ENCODE measurements at regions not wholly inside any gene's neighbourhood (a gene's known extent, or its start where the extent isn't known, plus 50 kb on each side); places are given as distances from the start of the nearest gene placed in this dataset.
A peak's percentile ranks its signal among the peaks of the same experiment; 100 is the strongest.

DNA sequence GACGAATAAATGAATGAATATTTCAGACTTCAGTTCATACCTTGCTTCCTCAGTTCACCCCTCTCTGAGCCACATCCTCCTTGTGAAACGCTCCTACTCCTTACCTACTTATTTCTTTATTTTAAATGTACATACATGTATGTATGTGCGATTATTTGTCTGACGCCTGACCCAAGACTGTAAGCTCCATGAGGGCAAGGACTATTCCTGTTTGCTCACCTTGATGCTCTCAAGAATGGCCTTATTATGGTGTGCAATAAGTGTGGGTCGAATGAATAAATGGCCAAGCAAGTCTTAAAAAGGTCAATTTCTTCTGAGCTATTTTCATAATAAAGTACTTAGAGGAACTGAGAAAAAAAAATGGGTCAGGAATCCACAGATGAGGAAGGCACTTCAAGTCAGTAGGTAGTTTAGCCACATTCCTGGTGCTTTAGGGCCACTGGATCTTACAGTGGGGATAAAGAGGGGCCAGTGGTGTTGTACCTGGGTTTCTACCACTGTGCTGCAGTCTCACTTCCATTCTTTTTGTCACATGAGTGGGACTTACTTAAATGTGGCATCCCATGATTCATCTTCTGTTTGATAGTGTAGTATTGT lies 74.7 kb downstream of the SDC1 start:
- no peak overlapping the region for H3K4me3 ChIP-seq
- DNase-seq: no peak
- no peaks in the 10 kb centered on the region for H3K9me3 ChIP-seq
- no peaks in the 10 kb centered on the region for H3K36me3 ChIP-seq
- H3K27me3 ChIP-seq: no peaks in the 10 kb centered on the region

DNA sequence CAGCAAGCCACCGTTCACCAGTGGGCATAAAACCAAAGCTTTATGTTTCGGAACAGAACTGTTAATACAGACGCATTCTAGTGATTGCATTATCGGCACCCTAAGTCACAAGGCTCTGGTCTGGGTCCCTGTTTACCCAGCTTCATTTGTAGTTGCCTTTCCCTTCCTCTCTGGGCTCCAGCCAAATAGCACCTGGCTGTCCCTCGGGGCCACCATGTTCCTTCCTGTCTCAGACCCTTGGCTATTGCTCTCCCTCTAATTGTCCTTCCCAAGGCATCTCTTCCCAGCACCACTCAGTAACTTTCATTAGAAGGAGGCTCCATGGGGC lies 75.3 kb downstream of the SDC1 start:
- DNase-seq: no peak
- H3K4me3 ChIP-seq: no peak overlapping the region
- H3K9me3 ChIP-seq: no peaks in the 10 kb centered on the region

DNA sequence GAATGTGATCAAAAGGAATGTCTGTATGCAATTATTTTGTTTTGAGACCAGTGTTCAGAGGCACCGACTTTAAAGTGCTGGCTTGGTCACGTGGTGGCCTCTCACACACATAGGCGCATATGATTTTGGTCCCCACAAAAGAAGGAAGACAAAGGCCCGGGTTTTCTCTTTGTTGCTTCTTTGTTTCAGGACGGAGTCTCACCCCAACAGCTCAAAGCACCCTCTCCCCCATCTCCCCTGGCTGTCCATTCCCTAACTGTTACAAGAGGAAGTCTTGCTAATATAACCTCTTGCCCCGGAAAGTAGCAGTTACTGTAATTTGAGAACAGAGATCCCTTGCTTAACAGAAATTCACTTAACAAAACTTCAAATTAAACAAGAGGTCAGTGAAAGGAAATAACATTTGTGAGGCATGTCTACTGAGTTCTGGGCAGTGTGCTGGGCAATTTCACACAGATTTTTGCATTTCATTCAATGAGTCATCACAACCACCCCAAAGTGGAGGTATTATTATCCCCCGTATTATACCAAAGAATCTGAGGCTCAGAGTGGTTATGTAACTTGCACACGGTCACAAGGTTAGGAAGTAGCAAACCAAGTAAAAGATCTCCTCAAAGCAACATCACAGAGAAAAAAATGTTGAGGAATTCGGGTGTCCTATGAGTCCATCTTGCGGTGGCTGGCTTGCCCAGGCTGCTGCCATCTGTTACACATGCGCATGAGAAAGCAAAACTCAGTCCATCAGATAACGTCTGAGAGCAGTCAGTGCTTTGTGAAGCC lies 75.8 kb downstream of the SDC1 start:
- Histone ChIP-seq H3K27me3 (no peaks in the 10 kb centered on the region), H3K36me3 (no peaks in the 10 kb centered on the region), H3K4me3 (no peak overlapping the region), H3K9me3 (no peaks in the 10 kb centered on the region)
- DNase-seq: no peak

More for the DNA sequence above, 75.3 kb downstream of the SDC1 start:
- Histone ChIP-seq H3K36me3 (no peaks in the 10 kb centered on the region), H3K27me3 (no peaks in the 10 kb centered on the region)

DNA sequence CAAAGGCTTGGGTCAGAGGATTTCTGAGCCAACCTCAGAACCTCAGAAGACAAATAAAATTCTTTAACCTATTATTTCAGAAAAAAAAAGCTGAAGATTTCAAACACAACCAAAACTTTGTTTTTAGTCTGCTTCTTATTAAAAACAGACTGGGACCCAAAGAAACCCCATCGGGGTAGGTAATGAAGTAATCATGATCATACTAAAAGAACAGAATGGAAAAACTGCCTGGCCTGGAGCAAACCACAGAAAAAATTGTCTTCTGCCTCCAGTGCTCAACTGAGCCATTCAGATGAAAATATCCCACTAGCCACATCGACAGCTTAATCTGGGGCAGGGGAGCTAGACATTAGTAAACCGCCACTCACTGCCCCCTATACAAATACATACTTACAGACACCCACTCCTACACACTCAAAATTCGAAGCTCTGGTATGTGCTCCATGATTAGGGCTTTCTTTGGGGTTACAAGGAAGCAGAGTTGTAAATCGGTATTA lies 76.5 kb downstream of the SDC1 start:
- H3K27me3 ChIP-seq: no peaks in the 10 kb centered on the region
- no peaks in the 10 kb centered on the region for H3K9me3 ChIP-seq
- H3K4me3 ChIP-seq: no peak overlapping the region
- no peak for DNase-seq
- no peaks in the 10 kb centered on the region for H3K36me3 ChIP-seq

DNA sequence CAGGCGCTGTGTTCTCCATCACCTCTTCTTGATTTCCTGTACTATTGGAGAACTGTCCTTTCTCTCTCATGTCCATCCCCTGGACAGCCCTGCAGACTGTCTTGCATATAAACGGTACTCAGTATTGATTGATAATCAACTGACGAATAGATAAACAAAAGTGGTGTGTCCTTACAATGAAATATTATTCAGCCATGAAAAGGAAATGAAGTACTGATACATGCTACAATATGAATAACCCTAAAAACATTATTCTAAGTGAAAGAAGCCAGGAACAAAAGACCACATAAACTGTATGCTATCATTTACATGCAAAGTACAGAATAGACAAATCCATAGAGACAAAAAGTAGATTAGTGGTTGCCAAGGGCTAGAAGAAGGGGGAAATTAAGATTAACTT lies 77.6 kb downstream of the SDC1 start:
- Histone ChIP-seq H3K36me3 (no peaks in the 10 kb centered on the region), H3K9me3 (no peaks in the 10 kb centered on the region)

DNA sequence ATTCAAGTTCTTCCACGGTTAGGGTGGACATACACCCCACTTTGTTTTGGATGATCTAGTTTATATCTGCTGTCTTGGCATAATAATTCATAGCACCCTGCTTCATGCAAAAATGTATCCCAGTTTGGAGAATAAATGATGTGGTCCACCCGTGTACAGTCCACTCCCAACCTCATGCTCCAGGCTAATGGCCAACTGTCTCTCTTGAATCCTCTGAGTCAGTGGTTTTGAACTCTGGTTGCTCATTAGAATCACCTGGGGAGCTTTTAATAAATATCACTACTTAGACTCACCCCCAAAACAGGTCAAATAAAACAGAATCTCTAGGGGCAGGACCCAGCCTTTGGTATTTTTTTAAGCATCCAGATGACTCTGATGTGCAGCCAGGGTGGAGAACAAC lies 78.5 kb downstream of the SDC1 start:
- H3K4me3 ChIP-seq: no peak overlapping the region
- no peaks in the 10 kb centered on the region for H3K36me3 ChIP-seq
- H3K27me3 ChIP-seq: no peaks in the 10 kb centered on the region
- DNase-seq: no peak
- H3K9me3 ChIP-seq: no peaks in the 10 kb centered on the region

More for the DNA sequence above, 77.6 kb downstream of the SDC1 start:
- DNase-seq: no peak
- Histone ChIP-seq H3K4me3 (no peak overlapping the region), H3K27me3 (no peaks in the 10 kb centered on the region)

DNA sequence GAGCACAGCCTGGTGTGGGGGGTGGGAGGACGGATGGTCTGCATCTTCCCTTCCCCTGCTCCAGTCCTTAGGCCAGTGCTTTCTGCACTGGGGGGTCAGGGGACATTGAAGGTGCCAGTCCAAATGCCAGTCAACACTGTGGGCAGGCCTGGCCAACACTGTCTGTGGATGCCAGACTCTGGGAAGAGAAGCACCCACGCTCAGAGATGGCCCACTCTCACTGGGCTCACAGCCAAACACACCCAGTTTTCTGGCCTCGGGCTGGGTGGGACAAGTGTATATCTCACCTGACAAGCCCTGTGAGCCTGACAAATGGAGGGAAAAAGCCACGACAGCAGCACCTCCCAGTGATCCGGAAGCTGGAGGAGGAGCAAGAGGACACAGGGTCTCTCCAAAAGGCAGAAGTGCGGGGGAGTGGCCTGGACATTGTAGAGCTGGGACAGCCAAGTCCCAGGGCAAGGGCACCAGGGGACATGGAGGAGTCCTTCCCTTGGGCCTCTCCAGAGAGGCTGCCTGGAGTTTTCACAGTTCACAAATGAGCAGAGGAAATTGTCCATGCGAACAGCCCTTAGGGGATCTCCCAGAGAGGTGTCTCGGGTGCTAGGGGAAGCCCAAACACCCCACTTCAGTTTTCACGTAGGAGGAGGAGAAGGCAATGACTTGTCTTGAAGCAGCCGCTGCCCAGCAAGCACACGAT lies 79.3 kb downstream of the SDC1 start:
- Histone ChIP-seq H3K9me3 (no peaks in the 10 kb centered on the region), H3K27me3 (no peaks in the 10 kb centered on the region), H3K4me3 (no peak overlapping the region), H3K36me3 (no peaks in the 10 kb centered on the region)
- DNase-seq: no peak

DNA sequence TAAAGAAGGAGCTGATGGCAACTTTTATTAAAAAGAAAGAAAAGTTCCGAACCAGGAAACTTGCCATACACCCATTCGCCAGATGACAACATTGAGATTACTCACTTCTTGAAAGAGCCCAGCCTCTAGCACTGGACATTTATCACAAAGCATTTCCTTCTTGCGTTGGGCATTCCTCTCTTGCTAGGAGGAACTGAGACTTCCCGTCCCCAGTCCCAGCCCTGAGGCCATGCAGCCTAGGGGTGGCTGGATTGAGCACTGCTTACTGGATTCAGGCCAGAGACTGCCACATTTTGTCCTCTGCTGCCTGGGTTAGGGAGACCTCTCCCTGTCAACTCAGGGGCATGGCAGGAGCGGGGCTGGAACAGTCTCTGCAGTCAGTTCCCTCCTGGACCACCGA lies 80.1 kb downstream of the SDC1 start:
- Histone ChIP-seq H3K4me3 (no peak overlapping the region), H3K9me3 (no peaks in the 10 kb centered on the region), H3K36me3 (no peaks in the 10 kb centered on the region), H3K27me3 (no peaks in the 10 kb centered on the region)
- no peak for DNase-seq

DNA sequence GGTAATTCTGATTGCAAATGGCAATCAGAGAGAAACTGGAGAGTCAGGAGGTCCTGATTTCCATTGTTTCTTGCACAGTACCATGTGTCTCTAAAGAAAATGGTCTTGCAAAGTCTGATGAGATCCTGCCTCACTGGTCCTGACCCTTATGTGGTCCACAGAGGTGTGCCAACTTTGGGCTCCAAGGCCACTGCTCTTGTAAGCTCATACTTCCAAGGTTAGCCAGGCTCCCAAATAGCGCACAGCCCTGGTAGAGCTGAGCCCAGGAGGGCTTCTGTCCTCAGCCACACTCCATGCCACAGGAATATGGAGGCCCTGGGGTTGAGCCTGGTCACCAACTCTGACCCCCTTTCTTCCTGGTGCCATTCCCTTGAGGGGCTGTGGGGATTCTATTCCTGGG lies 80.7 kb downstream of the SDC1 start:
- Histone ChIP-seq H3K27me3 (no peaks in the 10 kb centered on the region), H3K36me3 (no peaks in the 10 kb centered on the region), H3K9me3 (no peaks in the 10 kb centered on the region), H3K4me3 (no peak overlapping the region)
- DNase-seq: no peak

DNA sequence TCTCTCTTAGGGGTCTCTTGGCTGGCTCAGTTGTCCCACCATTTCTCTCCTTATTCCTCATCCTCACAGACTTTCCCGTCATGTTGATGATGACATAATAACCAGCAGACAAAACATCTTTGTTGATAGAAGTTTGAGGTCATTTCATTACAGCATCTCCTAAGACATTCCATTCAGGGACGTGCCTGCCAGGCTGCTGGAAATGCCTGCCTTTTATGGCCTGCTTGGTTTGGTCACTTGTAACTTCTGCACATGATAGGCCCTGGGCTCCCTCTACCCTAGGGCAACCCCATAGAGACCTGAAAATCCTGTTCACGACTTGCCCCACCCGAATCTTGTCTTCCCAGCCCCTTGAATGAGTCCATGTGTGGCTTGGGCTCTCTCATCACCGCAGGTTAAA lies 81.7 kb downstream of the SDC1 start:
- Histone ChIP-seq H3K27me3 (no peaks in the 10 kb centered on the region), H3K36me3 (no peaks in the 10 kb centered on the region), H3K9me3 (no peaks in the 10 kb centered on the region), H3K4me3 (no peak overlapping the region)
- no peak for DNase-seq

DNA sequence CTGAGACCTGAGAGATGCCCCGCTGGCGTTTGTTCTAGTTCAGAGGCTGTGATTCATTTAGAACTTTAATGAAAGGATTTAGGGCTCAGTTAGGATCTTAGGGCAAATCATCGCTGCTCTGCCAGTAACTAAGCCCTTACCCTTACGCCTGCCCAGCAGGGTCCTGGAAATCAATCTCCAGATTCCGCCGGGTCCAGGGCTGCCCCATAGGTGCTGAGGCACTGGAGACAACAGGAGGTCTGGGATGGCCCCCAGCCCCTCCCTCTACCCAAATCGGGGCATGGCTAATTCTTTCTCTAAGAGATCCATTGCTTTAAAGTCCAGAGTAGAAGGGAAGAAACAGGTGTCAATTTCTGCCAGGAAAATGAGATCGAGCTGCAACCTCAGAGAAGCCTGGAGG lies 83.1 kb downstream of the SDC1 start:
- peak; percentile 60 for DNase-seq
- H3K27me3 ChIP-seq: no peaks in the 10 kb centered on the region
- peak overlapping the region; percentile 26 for H3K4me3 ChIP-seq
- H3K36me3 ChIP-seq: no peaks in the 10 kb centered on the region
- no peaks in the 10 kb centered on the region for H3K9me3 ChIP-seq

DNA sequence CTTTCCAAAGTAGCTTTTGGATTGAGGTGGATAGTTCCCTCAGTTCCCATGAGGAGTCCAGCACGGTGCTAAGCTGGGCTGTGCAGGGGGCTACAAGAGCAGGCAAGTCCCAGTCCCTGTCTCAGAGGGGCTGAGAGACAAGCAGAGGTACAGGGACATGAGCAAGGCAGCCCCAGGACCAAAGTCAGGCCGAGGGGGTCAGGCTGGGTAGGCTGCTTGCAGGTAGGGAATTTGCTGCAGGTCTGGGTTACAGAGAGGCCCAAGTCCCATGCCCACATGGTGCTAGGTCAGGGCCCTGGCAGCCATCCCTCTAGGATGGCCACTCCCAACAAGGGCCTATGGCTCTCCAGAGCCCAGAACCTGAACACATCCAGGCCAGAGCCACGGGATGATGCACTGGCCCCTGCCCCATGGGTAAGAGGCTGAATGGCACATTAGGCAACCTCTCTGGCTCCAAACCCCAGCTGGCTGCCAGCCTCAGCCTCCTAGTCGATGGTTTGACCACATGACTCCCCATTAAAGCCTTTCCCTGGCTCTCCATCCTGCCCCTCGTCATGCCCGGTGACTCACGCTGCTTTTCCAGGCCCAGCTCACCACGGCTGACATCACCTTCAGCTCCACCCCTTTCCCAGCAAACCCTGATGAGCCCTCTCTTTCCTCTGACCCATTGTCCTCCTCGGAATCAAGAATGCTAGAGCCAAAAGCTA lies 83.7 kb downstream of the SDC1 start:
- no peaks in the 10 kb centered on the region for H3K36me3 ChIP-seq

DNA sequence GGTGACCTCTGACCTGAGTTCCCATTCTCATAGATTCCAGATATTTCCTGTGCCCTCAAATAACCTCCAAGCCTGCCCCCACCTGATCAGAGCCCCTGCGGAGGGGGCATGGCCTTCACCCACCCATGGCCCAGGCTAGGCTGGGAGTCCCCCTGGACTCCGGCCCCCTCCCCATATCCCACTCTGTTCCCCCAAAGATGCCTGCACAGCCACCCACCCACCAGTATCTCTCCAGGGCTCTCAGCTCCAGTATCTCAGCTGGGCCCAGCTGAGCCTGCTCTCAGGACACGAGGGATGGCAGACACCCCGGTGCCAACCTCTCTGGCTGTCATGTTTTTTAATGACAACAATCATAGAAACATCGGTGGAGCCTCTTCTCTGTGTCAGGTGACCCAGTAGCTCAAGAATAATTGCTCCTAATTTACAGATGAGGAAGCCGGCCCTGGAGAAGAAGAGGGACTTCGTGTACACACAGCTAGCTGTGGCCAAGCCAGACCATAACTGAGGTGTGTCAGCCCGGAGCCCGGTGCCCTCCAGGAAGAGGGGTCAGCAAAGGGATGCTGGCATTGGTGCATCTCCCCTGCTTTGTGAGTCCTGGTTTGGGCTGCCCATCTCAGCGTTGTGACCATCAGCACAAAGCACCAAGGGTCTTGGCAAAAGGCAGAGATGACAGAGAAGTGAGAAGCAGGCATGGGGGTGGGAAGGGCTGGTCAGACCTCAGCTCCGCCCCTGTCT lies 84.4 kb downstream of the SDC1 start:
- Histone ChIP-seq H3K36me3 (no peaks in the 10 kb centered on the region), H3K4me3 (no peak overlapping the region), H3K27me3 (no peaks in the 10 kb centered on the region), H3K9me3 (no peaks in the 10 kb centered on the region)
- no peak for DNase-seq

More for the DNA sequence above, 83.7 kb downstream of the SDC1 start:
- DNase-seq: peak; percentile 99
- no peaks in the 10 kb centered on the region for H3K9me3 ChIP-seq
- H3K4me3 ChIP-seq: peak overlapping the region; percentile 26
- no peaks in the 10 kb centered on the region for H3K27me3 ChIP-seq

DNA sequence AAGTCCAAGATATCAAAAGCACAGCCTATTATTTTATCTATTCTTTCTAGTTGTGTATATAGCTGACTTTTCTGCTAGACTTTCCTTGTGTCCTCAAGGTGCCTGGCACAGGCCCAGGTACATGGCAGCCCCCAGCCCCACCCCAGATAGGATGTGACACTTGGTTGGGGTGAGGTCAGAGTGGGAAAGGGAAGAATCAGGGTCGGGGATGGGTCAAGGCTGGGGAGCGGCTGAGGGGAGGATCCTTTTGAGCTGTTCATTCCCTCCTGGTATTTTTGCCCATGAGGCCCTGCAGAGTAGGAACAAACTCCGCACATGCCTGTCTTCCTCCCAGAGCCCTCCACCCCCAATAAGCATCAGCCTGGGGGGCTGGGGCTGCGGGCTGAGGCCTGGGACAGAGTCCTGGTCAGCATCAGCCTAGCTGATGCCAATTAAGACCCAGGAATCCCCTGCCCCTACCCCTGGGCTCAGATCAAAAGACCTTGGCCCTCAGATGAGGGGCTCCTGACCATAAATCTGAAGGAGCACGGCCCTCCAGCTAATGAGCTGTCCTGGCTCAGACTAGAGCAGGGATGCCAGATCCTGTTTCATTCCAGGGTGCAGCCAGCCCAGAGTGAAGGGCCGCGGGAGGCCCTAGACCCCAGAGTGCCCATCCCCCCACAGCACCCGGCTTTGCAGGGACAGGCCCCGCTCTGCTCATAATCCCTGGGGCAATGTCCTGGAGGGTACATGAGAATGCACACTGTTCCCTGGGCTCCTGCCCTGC lies 85.3 kb downstream of the SDC1 start:
- Histone ChIP-seq H3K36me3 (no peaks in the 10 kb centered on the region), H3K27me3 (no peaks in the 10 kb centered on the region), H3K9me3 (no peaks in the 10 kb centered on the region), H3K4me3 (no peak overlapping the region)
- DNase-seq: no peak

DNA sequence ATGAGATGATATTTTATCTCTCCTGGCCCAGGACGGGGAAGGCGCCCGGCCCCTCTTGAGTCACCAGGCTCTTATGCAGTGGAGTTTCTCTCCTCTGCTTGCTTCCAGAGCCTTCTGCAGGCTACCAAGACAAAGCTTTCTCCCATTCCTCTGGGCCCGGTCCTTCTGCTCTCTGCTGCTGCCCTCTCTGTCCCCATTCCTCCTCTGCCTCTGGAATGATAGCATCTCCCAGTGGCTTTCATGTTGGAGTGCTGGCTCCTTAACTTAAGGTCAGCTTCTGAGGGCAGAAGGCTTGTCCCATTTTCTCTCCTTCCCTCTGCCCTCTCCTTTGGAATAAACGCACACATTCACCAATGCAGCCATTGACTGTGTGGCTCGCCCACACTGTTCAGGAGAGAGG lies 86.2 kb downstream of the SDC1 start:
- Histone ChIP-seq H3K36me3 (no peaks in the 10 kb centered on the region), H3K4me3 (no peak overlapping the region), H3K27me3 (no peaks in the 10 kb centered on the region), H3K9me3 (no peaks in the 10 kb centered on the region)
- DNase-seq: no peak

DNA sequence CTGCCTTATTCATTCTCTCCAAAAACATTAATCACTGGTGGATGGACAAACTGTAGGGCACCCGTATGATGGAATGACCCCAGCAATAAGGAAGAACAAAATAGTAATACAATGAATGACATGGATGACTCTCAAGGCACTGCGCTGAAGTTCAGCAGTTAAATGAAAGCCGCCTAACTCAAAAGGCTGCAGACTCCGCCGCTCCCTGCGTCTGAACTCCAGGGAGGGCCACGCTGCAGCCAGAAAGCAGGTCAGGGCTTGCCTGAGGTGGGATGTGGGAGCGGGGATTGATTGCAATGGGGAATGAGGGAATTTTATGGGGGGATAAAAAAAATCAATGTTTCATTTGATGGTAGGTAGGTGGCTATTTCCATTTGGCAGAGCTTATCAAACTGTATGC lies 86.5 kb upstream of the LAPTM4A start:
- Histone ChIP-seq H3K36me3 (no peaks in the 10 kb centered on the region), H3K4me3 (no peak overlapping the region), H3K27me3 (no peaks in the 10 kb centered on the region), H3K9me3 (no peaks in the 10 kb centered on the region)
- DNase-seq: no peak
